SHP77 treated with DMSO at 0.1 percent for 48 hours (cell line): ENCODE measurements at regions not wholly inside any gene's neighbourhood (a gene's known extent, or its start where the extent isn't known, plus 50 kb on each side); places are given as distances from the start of the nearest gene placed in this dataset.
"Not testable (repeated sequence)": the region's sequence is repeated elsewhere in the genome, so short reads cannot be mapped to it uniquely, and the experiment has no call there.

ENCODE experiments used
- DNase-seq: peaks from one replicate; lab custom pipeline; 2025; lab: John Stamatoyannopoulos, UW

GRCh38 chr1:190003376-190003775 is 474.3 kb downstream of the BRINP3 start:
- DNase-seq, result no peak

DNA sequence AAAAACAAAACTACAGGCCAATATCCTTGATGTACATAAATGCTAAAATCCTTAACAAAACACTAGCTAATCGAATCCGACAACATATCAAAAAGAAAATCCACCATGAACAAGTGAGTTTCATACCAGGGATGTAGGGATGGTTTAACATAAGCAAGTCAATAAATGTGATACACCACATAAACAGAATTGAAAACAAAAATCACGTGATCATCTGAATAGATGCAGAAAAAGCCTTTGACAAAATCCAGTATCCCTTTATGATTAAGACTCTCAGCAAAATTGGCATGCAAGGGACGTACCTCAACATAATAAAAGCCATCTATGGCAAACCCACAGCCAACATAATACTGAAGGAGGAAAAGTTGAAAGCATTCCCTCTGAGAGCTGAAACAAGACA is 466.1 kb downstream of the BRINP3 start:
- DNase-seq, result no peak

GRCh38 chr1:190019151-190019550 is 458.5 kb downstream of the BRINP3 start:
- DNase-seq, result not testable (repeated sequence)

- DNase-seq, result no peak
These were observed 457.9 kb downstream of the BRINP3 start for GRCh38 chr1:190019717-190020116.

DNA sequence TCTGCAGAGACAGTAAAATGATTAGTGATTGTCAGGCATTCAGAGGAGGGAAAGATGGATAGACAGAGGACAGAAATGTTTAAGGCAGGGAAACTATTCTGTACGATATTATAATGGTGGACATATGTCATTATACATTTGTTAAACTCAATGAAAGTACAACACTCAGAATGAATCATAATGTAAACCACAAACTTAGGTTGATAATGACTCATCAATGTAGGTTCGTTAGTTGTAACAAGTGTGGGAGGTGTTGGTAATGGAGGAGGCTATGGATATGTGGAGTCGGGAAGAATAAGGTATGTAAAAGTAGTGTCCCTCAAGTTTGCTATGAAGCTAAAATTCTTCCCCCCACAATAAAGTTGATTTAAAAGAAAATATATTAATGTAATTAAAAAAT is 455.0 kb downstream of the BRINP3 start:
- no peak for DNase-seq

GRCh38 chr1:190029441-190029840 is 448.2 kb downstream of the BRINP3 start:
- DNase-seq, result no peak

- no peak for DNase-seq
These were observed 434.0 kb downstream of the BRINP3 start for GRCh38 chr1:190043655-190044054.

GRCh38 chr1:190046231-190046630 is 431.4 kb downstream of the BRINP3 start:
- DNase-seq, result no peak
